Endothelial cell of umbilical vein (primary cell): ENCODE measurements at regions not wholly inside any gene's neighbourhood (a gene's known extent, or its start where the extent isn't known, plus 50 kb on each side); places are given as distances from the start of the nearest gene placed in this dataset.

Experiments
- BruUV-seq: library from RNA; stranded (reverse); fragments of 400-500 nt; replicated peaks from 2 replicates; lab custom pipeline; 2021; lab: Mats Ljungman, UMichigan
- CTCF ChIA-PET: fragments of 300-600, 350-600 bp; sonication (Branson Sonifier 250); formaldehyde crosslinking; loops from one replicate; lab custom pipeline; 2021; ENCODE audit warnings: antibody characterized with exemption, inconsistent platforms; lab: Charles Lee
- POLR2A ChIA-PET: fragments of 300-600, 350-600 bp; sonication (Branson Sonifier 250); formaldehyde crosslinking; loops from one replicate; lab custom pipeline; 2021; ENCODE audit warnings: antibody characterized with exemption, inconsistent platforms; lab: Charles Lee
- DNase-seq: peaks from one replicate; pipeline ENCODE4 v3.0.0-alpha.2; 2011; ENCODE audit warnings: low read depth, low spot score
- FAIRE-seq: peaks from 2 replicates; lab custom pipeline; 2011; peaks lifted over from hg19 to GRCh38; lab: Jason Lieb, UNC
- H2AFZ ChIP-seq: 2 replicates; pipeline ENCODE4 v1.6.0; 2012; ENCODE audit warnings: low read depth, low read length, control low read depth, inconsistent platforms
- H3K27ac ChIP-seq: 2 replicates; pipeline ENCODE4 v1.5.1; 2011; ENCODE audit warnings: low read depth, mild to moderate bottlenecking, control low read depth, low read length, moderate library complexity; ENCODE audit not compliant: insufficient read depth
- H3K27me3 ChIP-seq, 2 experiments: 2 replicates each; pipeline versions ENCODE4 v1.6.0 to v1.6.1; 2011; ENCODE audit warnings: low read length in 2 of 2, mixed read lengths in 1 of 2; ENCODE audit not compliant: control insufficient read depth in 2 of 2, insufficient read depth in 2 of 2
- H3K36me3 ChIP-seq, 2 experiments: 2 replicates in 1 of 2; 3 replicates in 1 of 2; pipeline ENCODE4 v1.5.1; 2011; ENCODE audit warnings: low read length in 2 of 2, mild to moderate bottlenecking in 1 of 2, moderate library complexity in 1 of 2; ENCODE audit not compliant: control insufficient read depth in 2 of 2, insufficient read depth in 2 of 2; ENCODE audit errors: extremely low read depth in 1 of 2
- H3K4me1 ChIP-seq: 3 replicates; pipeline ENCODE4 v1.5.1; 2011; ENCODE audit warnings: mild to moderate bottlenecking, low read length; ENCODE audit not compliant: control insufficient read depth, insufficient read depth; ENCODE audit errors: extremely low read depth
- H3K4me2 ChIP-seq: 2 replicates; pipeline ENCODE4 v1.6.1; 2011; ENCODE audit warnings: low read length, control low read depth, mixed read lengths; ENCODE audit not compliant: insufficient read depth
- H3K4me3 ChIP-seq, 3 experiments: fragments of 200-600 bp in 1 of 3; sonication (generic), shearing (Covaris generic) in 1 of 3; replicated peaks in 1 of 3; 2 replicates each; pipeline ENCODE4 v1.5.1; 2011 to 2016; ENCODE audit warnings: control low read depth in 3 of 3, low read length in 3 of 3, mild to moderate bottlenecking in 2 of 3, inconsistent platforms in 1 of 3, low read depth in 1 of 3, moderate library complexity in 1 of 3; ENCODE audit not compliant: insufficient read depth in 1 of 3
- H3K79me2 ChIP-seq: 2 replicates; pipeline ENCODE4 v1.6.0; 2012; ENCODE audit warnings: low read length, inconsistent platforms; ENCODE audit not compliant: control insufficient read depth, insufficient read depth
- H3K9ac ChIP-seq: replicated peaks from 2 replicates; pipeline ENCODE3; 2011; ENCODE audit warnings: low read length, control low read depth; ENCODE audit not compliant: insufficient read depth; ENCODE audit errors: extremely low read depth
- H3K9me1 ChIP-seq: replicated peaks from 3 replicates; pipeline ENCODE4 v1.6.0; 2011; ENCODE audit warnings: mild to moderate bottlenecking, low read length; ENCODE audit not compliant: control insufficient read depth, insufficient read depth; ENCODE audit errors: extremely low read depth
- H3K9me3 ChIP-seq: replicated peaks from 2 replicates; pipeline ENCODE4 v1.5.1; 2012; ENCODE audit warnings: low read length, inconsistent platforms; ENCODE audit not compliant: control insufficient read depth, insufficient read depth
- H4K20me1 ChIP-seq: replicated peaks from 2 replicates; pipeline ENCODE3; 2011; ENCODE audit warnings: mild to moderate bottlenecking, low read length; ENCODE audit not compliant: control insufficient read depth, insufficient read depth; ENCODE audit errors: extremely low read depth
- CTCF ChIP-seq, 2 donors: IDR thresholded peaks; 1 replicate in 1 of 2; 2 replicates in 1 of 2; pipeline ENCODE4 v1.5.1; 2011; ENCODE audit warnings: low read length in 2 of 2, mild to moderate bottlenecking in 2 of 2, moderate library complexity in 2 of 2, control low read depth in 1 of 2, inconsistent platforms in 1 of 2, low read depth in 1 of 2; ENCODE audit not compliant: insufficient read depth in 1 of 2; ENCODE audit errors: extremely low read depth in 1 of 2
- EZH2 ChIP-seq: IDR thresholded peaks from 2 replicates; pipeline ENCODE4 v1.6.1; 2012; ENCODE audit warnings: borderline replicate concordance, low read depth, mild to moderate bottlenecking, moderate library complexity, low read length, inconsistent platforms; ENCODE audit not compliant: severe bottlenecking
- FOS ChIP-seq: IDR thresholded peaks from 2 replicates; pipeline ENCODE4 v1.6.1; 2011; ENCODE audit warnings: mild to moderate bottlenecking, low read length, moderate library complexity, borderline replicate concordance; ENCODE audit not compliant: insufficient read depth
- GATA2 ChIP-seq: IDR thresholded peaks from 2 replicates; pipeline ENCODE4 v1.7.0; 2011; ENCODE audit warnings: low read depth, mild to moderate bottlenecking, moderate library complexity, mixed read lengths, low read length; ENCODE audit not compliant: insufficient read length, insufficient read depth
- JUN ChIP-seq: IDR thresholded peaks from 2 replicates; pipeline ENCODE4 v1.6.1; 2011; ENCODE audit warnings: borderline replicate concordance, low read depth; ENCODE audit not compliant: insufficient read length, insufficient read depth
- MYC ChIP-seq: IDR thresholded peaks from one replicate; pipeline ENCODE4 v1.6.1; 2011; ENCODE audit warnings: mild to moderate bottlenecking, low read depth, low read length
- POLR2A ChIP-seq: IDR thresholded peaks from 2 replicates; pipeline ENCODE4 v1.6.1; 2012; ENCODE audit warnings: low read depth, mild to moderate bottlenecking, control low read depth, low read length
- POLR2AphosphoS5 ChIP-seq: IDR thresholded peaks from 2 replicates; pipeline ENCODE4 v1.6.1; 2012; ENCODE audit warnings: low read depth, mild to moderate bottlenecking, control low read depth, low read length, moderate library complexity; ENCODE audit not compliant: insufficient read depth
- dilution Hi-C: fragments of 300-500 bp; cut with MboI; formaldehyde crosslinking; loops from one replicate; pipeline ENCODE4 v1.15.0; 2019; ENCODE audit warnings: low sequenced_read_pairs; ENCODE audit not compliant: extremely low pct_ligation_motif_present
- intact Hi-C: fragments of 100-400 bp; cut with micrococcal nuclease; formaldehyde crosslinking; loops from one replicate; pipeline ENCODE4 v1.10.0; 2022
- TF ChIP-seq, protein P1 (sequence below): IDR thresholded peaks from 2 replicates; pipeline ENCODE4 v1.6.1; 2011; ENCODE audit not compliant: insufficient read depth, insufficient read length

DNA sequence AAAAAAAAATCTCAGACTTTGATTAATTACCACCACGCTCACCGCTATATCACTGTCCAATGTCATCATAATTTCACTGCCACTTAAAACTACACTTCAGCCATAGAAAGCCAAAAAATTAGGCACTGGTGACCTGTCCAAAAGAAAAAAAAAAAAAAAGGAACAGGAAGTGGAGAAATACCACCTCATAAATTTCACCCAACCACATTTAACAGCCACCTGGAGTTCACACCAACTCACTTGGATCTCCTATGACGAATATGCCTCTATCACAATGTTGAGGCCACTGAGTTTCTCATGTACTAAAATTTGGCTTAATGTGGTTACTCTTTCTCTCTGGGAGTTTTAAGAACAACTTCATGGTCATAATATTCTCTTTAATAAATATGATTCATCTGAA lies 237.5 kb upstream of the RSPO3 start:
- no peak for TF ChIP-seq POLR2A
- no peak for TF ChIP-seq EZH2
- no peak for TF ChIP-seq FOS
- no peak for TF ChIP-seq GATA2
- TF ChIP-seq, protein P1, sequence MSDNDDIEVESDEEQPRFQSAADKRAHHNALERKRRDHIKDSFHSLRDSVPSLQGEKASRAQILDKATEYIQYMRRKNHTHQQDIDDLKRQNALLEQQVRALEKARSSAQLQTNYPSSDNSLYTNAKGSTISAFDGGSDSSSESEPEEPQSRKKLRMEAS, result no peak
- no peak for TF ChIP-seq CTCF (IDR thresholded peaks at IDR 0.05; ENCODE audit: extremely low read depth in 1 of 2, insufficient read depth in 1 of 2, low read depth in 1 of 2, low read length in 2 of 2)
- TF ChIP-seq POLR2AphosphoS5, result no peak
- no peak for TF ChIP-seq MYC
- TF ChIP-seq JUN, result no peak
- no peak overlapping the region for H3K4me3 ChIP-seq
- peaks cover 13% of the 10 kb centered on the region for H3K4me1 ChIP-seq
- no peak overlapping the region for H3K9ac ChIP-seq
- ChIA-PET CTCF (interaction anchor here (1.3 kb wide), 1 partner anchor 76 kb away, joined by 4 read pairs; no protein-coding TSS in a partner anchor), POLR2A (no interaction called here)
- no peak for DNase-seq
- no peak overlapping the region for H3K4me2 ChIP-seq
- H3K36me3 ChIP-seq, result no peaks in the 10 kb centered on the region
- H3K79me2 ChIP-seq, result no peaks in the 10 kb centered on the region
- no peaks in the 10 kb centered on the region for H3K27me3 ChIP-seq
- no peak overlapping the region for H3K27ac ChIP-seq
- H3K9me3 ChIP-seq, result no peaks in the 10 kb centered on the region
- no peaks in the 10 kb centered on the region for H4K20me1 ChIP-seq
- intact Hi-C loops, result no loop called here
- BruUV-seq, result no TSS peak
- FAIRE-seq, result no peak
- no peaks in the 10 kb centered on the region for H3K9me1 ChIP-seq
- dilution Hi-C loops, result no loop called here
- H2AFZ ChIP-seq, result peak overlapping the region; percentile 24
